Gastroesophageal sphincter (tissue), 4 donors: ENCODE measurements at regions not wholly inside any gene's neighbourhood (a gene's known extent, or its start where the extent isn't known, plus 50 kb on each side); places are given as distances from the start of the nearest gene placed in this dataset.
A peak's percentile ranks its signal among the peaks of the same experiment; 100 is the strongest.

Source experiments
- ATAC-seq: fragments of 150-250 bp; one replicate; pipeline ENCODE4 v1.9.1; 2016; ENCODE audit warnings: mild to moderate bottlenecking, moderate library complexity
- H3K27ac ChIP-seq, 4 donors: fragments of 200-600 bp; sonication (generic) in 3 of 4; 1 replicate in 3 of 4; 2 replicates in 1 of 4; pipeline ENCODE4 v1.5.1; 2016 to 2019
- H3K27me3 ChIP-seq: fragments of 200-600 bp; sonication (generic); one replicate; pipeline ENCODE4 v1.5.1; 2019
- H3K36me3 ChIP-seq, 2 donors: fragments of 200-600 bp; sonication (generic); one replicate each; pipeline ENCODE4 v1.5.1; 2019; ENCODE audit warnings: control low read depth in 1 of 2
- H3K4me1 ChIP-seq, 3 donors: fragments of 200-600 bp; sonication (generic); 1 replicate in 2 of 3; 2 replicates in 1 of 3; pipeline ENCODE4 v1.5.1; 2016 to 2019; ENCODE audit warnings: control low read depth in 2 of 3
- H3K4me3 ChIP-seq, 2 donors: fragments of 200-600 bp; sonication (generic); one replicate each; pipeline ENCODE4 v1.5.1; 2019; ENCODE audit warnings: mild to moderate bottlenecking in 1 of 2, moderate library complexity in 1 of 2
- H3K9me3 ChIP-seq, 3 donors: fragments of 200-600 bp; sonication (generic); one replicate each; pipeline ENCODE4 v1.5.1; 2017 to 2019; ENCODE audit warnings: control low read depth in 2 of 3
- EP300 ChIP-seq: sonication (generic); formaldehyde crosslinking; IDR thresholded peaks from one replicate; pipeline ENCODE4 v1.6.1; 2017; ENCODE audit warnings: antibody characterized with exemption, mild to moderate bottlenecking
- POLR2A ChIP-seq, 2 donors: fragments of 450-650 bp; IDR thresholded peaks; one replicate each; pipeline ENCODE4 v1.6.1; 2017; ENCODE audit warnings: antibody characterized with exemption in 2 of 2, mild to moderate bottlenecking in 2 of 2, moderate library complexity in 1 of 2
- POLR2AphosphoS5 ChIP-seq: sonication (generic); formaldehyde crosslinking; IDR thresholded peaks from one replicate; pipeline ENCODE4 v1.6.1; 2017; ENCODE audit warnings: antibody characterized with exemption
- WGBS, 2 donors: methylation state at CpG; one replicate each; pipeline ENCODE4 v1.1.5; 2018; ENCODE audit warnings: low coverage in 1 of 2; 5-methylcytosine and 5-hydroxymethylcytosine counted together
- TF ChIP-seq, protein P1 (sequence below), 4 experiments: fragments of 200-600 bp in 2 of 4; fragments of 450-650 bp in 2 of 4; sonication (generic) in 1 of 4; IDR thresholded peaks; one replicate each; pipeline ENCODE4 v1.5.1; 2017 to 2019; ENCODE audit warnings: antibody characterized with exemption in 4 of 4, mild to moderate bottlenecking in 2 of 4, moderate library complexity in 2 of 4

DNA sequence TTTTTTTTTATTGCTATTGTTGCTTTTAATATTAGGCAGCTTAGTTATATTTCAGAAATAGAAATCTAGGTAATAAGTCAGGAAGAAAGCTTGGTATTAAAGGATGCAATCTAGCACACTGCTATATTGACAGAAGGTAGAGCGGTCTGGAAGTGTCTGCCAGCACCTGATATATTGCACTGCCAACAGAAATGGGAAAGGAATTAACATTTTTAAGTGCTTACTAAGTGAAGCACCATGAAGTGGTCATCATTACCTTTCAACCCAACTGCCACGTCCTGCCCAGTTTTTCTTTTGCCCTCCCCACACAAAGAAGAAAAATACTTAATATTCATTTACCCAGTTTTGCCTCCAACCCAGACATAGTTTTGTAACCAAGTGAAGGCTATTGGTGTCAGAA, 163.5 kb downstream of the KITLG start:
- 53 to 59% methylated on average over 2 of the region's 2 CpGs for WGBS, 2 donors
- H3K4me3 ChIP-seq = no peak overlapping the region
- no peaks in the 10 kb centered on the region for H3K9me3 ChIP-seq
- H3K27ac ChIP-seq = no peak overlapping the region
- ATAC-seq = no peak
- peaks cover 0 to 18% (median 5%) of the 10 kb centered on the region in 3 donors for H3K4me1 ChIP-seq
- TF ChIP-seq POLR2A (IDR thresholded peaks at IDR 0.05) = no peak
- TF ChIP-seq, protein P1, sequence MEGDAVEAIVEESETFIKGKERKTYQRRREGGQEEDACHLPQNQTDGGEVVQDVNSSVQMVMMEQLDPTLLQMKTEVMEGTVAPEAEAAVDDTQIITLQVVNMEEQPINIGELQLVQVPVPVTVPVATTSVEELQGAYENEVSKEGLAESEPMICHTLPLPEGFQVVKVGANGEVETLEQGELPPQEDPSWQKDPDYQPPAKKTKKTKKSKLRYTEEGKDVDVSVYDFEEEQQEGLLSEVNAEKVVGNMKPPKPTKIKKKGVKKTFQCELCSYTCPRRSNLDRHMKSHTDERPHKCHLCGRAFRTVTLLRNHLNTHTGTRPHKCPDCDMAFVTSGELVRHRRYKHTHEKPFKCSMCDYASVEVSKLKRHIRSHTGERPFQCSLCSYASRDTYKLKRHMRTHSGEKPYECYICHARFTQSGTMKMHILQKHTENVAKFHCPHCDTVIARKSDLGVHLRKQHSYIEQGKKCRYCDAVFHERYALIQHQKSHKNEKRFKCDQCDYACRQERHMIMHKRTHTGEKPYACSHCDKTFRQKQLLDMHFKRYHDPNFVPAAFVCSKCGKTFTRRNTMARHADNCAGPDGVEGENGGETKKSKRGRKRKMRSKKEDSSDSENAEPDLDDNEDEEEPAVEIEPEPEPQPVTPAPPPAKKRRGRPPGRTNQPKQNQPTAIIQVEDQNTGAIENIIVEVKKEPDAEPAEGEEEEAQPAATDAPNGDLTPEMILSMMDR (IDR thresholded peaks at IDR 0.05) = no peak
- TF ChIP-seq EP300 = no peak
- TF ChIP-seq POLR2AphosphoS5 = no peak
- H3K27me3 ChIP-seq = no peaks in the 10 kb centered on the region
- H3K36me3 ChIP-seq = no peaks in the 10 kb centered on the region

DNA sequence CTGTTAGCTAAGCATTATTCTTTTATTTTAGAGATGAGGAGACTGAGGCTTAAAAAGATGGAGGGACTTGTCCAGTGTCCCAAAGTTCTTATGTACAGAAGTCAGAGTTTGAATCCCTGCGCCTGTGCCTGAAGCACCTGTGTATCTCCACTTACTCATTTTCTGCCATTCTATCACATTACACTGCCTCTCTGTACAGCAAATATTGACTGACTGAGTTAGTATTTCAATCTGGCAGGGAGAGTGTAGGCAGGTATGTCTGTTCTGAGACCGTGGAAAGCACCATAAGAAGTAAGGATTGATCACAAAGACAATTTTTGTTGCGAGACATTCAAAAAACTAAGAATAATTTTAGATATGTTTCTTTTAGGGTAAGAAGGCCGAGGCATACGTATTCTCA, 162.7 kb downstream of the KITLG start:
- no peak for ATAC-seq
- Histone ChIP-seq H3K4me1 (peaks cover 0 to 18% (median 5%) of the 10 kb centered on the region in 3 donors), H3K4me3 (no peak overlapping the region), H3K27ac (no peak overlapping the region), H3K9me3 (no peaks in the 10 kb centered on the region), H3K27me3 (no peaks in the 10 kb centered on the region), H3K36me3 (no peaks in the 10 kb centered on the region)
- TF ChIP-seq POLR2AphosphoS5 (no peak), POLR2A (IDR thresholded peaks at IDR 0.05) (no peak), EP300 (no peak)
- TF ChIP-seq, protein P1 (IDR thresholded peaks at IDR 0.05) = no peak
- WGBS, 2 donors = 57 to 61% methylated on average over 3 to 5 of the region's 5 CpGs

DNA sequence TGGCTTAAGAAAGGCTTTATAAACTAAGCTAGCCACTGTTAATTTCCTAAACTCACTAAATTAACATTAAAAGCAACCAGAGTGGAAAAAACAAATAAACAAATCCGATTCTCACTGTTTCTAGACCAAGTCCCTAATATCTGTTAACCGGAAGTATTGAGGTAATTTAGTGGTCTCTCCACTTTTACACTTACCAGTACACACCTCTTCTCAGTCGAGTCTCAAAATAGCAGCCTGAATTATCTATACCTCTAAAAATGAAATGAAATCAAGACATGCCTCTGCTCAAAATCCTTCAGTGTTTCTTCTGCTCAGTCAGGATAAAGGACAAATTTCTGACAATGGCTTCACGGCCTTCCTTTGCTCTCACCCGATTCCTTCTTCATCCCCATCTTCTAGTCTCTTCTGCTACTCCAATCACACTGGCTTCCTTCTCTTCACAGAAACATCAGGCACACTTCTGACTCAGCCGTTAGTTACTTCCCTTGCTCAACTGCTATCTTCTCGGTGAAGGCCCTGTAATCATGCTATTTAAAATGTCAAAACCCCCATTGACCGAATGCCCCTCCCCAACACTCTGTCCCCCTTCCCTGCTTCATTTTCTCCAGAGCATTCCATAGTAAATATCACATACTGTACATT, 161.3 kb downstream of the KITLG start:
- H3K36me3 ChIP-seq = no peaks in the 10 kb centered on the region
- no peaks in the 10 kb centered on the region for H3K9me3 ChIP-seq
- H3K27me3 ChIP-seq = no peaks in the 10 kb centered on the region
- H3K27ac ChIP-seq = peak overlapping the region in 1 of 4 donors; percentile 26
- TF ChIP-seq POLR2AphosphoS5 (no peak), POLR2A (IDR thresholded peaks at IDR 0.05) (no peak), EP300 (no peak)
- TF ChIP-seq, protein P1 (IDR thresholded peaks at IDR 0.05) = no peak
- 77 to 95% methylated on average over 8 of the region's 8 CpGs for WGBS, 2 donors
- no peak overlapping the region for H3K4me3 ChIP-seq
- peaks cover 0 to 18% (median 5%) of the 10 kb centered on the region in 3 donors for H3K4me1 ChIP-seq
- no peak for ATAC-seq

DNA sequence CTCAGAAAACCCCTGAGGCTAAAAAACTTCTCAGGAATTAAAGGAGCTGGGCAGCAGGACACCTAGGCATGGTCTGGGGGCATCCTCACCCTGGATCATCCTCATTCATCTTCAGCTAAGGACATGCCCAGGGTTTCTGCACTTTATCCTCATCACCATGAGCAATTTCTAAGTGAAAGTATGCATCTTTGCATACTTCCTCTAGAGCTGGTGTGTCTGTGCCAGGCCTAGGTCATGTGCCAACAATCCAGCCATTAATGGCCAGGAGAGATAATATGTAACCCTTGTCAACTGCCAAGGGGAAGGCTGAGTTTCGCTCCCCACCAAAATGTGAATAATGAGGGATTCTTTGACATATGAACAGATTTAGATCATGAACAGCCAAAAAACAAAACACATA, 160.5 kb downstream of the KITLG start:
- Histone ChIP-seq H3K27ac (no peak overlapping the region), H3K4me3 (no peak overlapping the region), H3K36me3 (no peaks in the 10 kb centered on the region), H3K27me3 (no peaks in the 10 kb centered on the region), H3K4me1 (peaks cover 0 to 18% (median 5%) of the 10 kb centered on the region in 3 donors), H3K9me3 (no peaks in the 10 kb centered on the region)
- no peak for TF ChIP-seq POLR2A (IDR thresholded peaks at IDR 0.05)
- TF ChIP-seq EP300 = no peak
- TF ChIP-seq, protein P1 (IDR thresholded peaks at IDR 0.05) = no peak
- WGBS, 2 donors = 20 to 63% methylated on average over 1 of the region's 1 CpG
- no peak for ATAC-seq

DNA sequence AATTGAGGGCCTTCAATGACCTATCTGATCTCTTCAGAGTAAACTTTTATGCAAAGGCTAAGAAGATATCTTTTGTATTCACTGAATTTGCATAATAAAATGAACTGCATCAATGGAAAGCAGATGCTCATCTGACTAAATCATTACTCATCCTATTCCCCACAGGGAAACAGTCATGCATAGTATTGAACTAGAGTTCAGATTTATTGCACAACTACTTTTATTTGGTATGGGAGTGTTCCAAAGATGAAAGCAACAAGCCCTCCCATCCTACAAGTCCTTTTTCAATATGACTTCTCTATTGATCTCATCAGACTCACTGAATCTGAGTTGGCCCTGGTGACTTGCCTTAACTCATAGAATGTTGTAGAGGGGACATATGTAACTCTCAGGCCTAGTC, 159.8 kb downstream of the KITLG start:
- H3K4me3 ChIP-seq = no peak overlapping the region
- H3K4me1 ChIP-seq = peaks cover 0 to 18% (median 5%) of the 10 kb centered on the region in 3 donors
- peak; percentile 81 for ATAC-seq
- H3K36me3 ChIP-seq = no peaks in the 10 kb centered on the region
- TF ChIP-seq EP300 = no peak
- TF ChIP-seq POLR2AphosphoS5 = no peak
- no peak for TF ChIP-seq POLR2A (IDR thresholded peaks at IDR 0.05)
- TF ChIP-seq, protein P1 (IDR thresholded peaks at IDR 0.05) = no peak
- no peaks in the 10 kb centered on the region for H3K27me3 ChIP-seq
- H3K9me3 ChIP-seq = no peaks in the 10 kb centered on the region
- H3K27ac ChIP-seq = no peak overlapping the region
